RWPE2 (cell line): ENCODE measurements at regions not wholly inside any gene's neighbourhood (a gene's known extent, or its start where the extent isn't known, plus 50 kb on each side); places are given as distances from the start of the nearest gene placed in this dataset.

Experiments used
- ATAC-seq: fragments of 200-7000 bp; cut with Tn5 transposase; 3 replicates; pipeline ENCODE4 v1.9.1; 2021; ENCODE audit warnings: low read depth
- DNase-seq: peaks from one replicate; pipeline ENCODE4 v3.0.0-alpha.2; 2020; ENCODE audit warnings: low spot score
- H3K27ac ChIP-seq: fragments of 450-650 bp; 2 replicates; pipeline ENCODE4 v1.5.1; 2017; ENCODE audit warnings: mild to moderate bottlenecking; ENCODE audit not compliant: poor library complexity, severe bottlenecking
- H3K27me3 ChIP-seq: fragments of 250-450 bp; sonication (Bioruptor Pico); 2 replicates; pipeline ENCODE4 v1.5.1; 2021; ENCODE audit warnings: mild to moderate bottlenecking, moderate library complexity; ENCODE audit not compliant: insufficient read depth, poor library complexity, severe bottlenecking
- H3K36me3 ChIP-seq: fragments of 250-450 bp; sonication (Bioruptor Pico); 2 replicates; pipeline ENCODE4 v1.5.1; 2020; ENCODE audit warnings: low read depth, mild to moderate bottlenecking, moderate library complexity
- H3K4me1 ChIP-seq: fragments of 250-450 bp; sonication (Bioruptor Pico); 2 replicates; pipeline ENCODE4 v1.5.1; 2021; ENCODE audit warnings: mild to moderate bottlenecking, moderate library complexity; ENCODE audit not compliant: insufficient read depth, poor library complexity, severe bottlenecking
- H3K4me3 ChIP-seq: fragments of 250-450 bp; sonication (Bioruptor Pico); 2 replicates; pipeline ENCODE4 v1.5.1; 2021; ENCODE audit warnings: mild to moderate bottlenecking, moderate library complexity; ENCODE audit not compliant: severe bottlenecking
- H3K9me3 ChIP-seq: fragments of 250-450 bp; sonication (Bioruptor Pico); 2 replicates; pipeline ENCODE4 v1.5.1; 2021; ENCODE audit warnings: mild to moderate bottlenecking, moderate library complexity; ENCODE audit not compliant: severe bottlenecking
- CTCF ChIP-seq: fragments of 450-650 bp; IDR thresholded peaks from one replicate; pipeline ENCODE4 v1.5.1; 2017; ENCODE audit warnings: mild to moderate bottlenecking, moderate library complexity; ENCODE audit not compliant: poor library complexity, severe bottlenecking

GRCh38 chr4:59238212-59238611 is 1961.9 kb upstream of the ADGRL3 start:
- Histone ChIP-seq H3K9me3 (no peaks in the 10 kb centered on the region), H3K27ac (no peak overlapping the region), H3K27me3 (no peaks in the 10 kb centered on the region), H3K4me3 (no peak overlapping the region), H3K36me3 (no peaks in the 10 kb centered on the region), H3K4me1 (no peaks in the 10 kb centered on the region)
- no peak for TF ChIP-seq CTCF
- DNase-seq (no peak), ATAC-seq (no peak)

GRCh38 chr4:59240011-59240410 is 1960.1 kb upstream of the ADGRL3 start:
- Histone ChIP-seq H3K27ac (no peak overlapping the region), H3K9me3 (no peaks in the 10 kb centered on the region), H3K4me3 (no peak overlapping the region), H3K36me3 (no peaks in the 10 kb centered on the region), H3K4me1 (no peaks in the 10 kb centered on the region), H3K27me3 (no peaks in the 10 kb centered on the region)
- no peak for DNase-seq
- no peak for TF ChIP-seq CTCF
- ATAC-seq = no peak

- DNase-seq (no peak), ATAC-seq (no peak)
- no peak overlapping the region for H3K4me3 ChIP-seq
- no peaks in the 10 kb centered on the region for H3K4me1 ChIP-seq
- no peak for TF ChIP-seq CTCF
- H3K36me3 ChIP-seq = no peaks in the 10 kb centered on the region
- no peaks in the 10 kb centered on the region for H3K27me3 ChIP-seq
- H3K9me3 ChIP-seq = no peaks in the 10 kb centered on the region
- no peak overlapping the region for H3K27ac ChIP-seq
These were observed 1957.1 kb upstream of the ADGRL3 start for GRCh38 chr4:59243038-59243437.

- DNase-seq (no peak), ATAC-seq (no peak)
- Histone ChIP-seq H3K27ac (no peak overlapping the region), H3K36me3 (no peaks in the 10 kb centered on the region), H3K27me3 (peaks cover 3% of the 10 kb centered on the region), H3K4me1 (no peaks in the 10 kb centered on the region), H3K4me3 (no peak overlapping the region), H3K9me3 (no peaks in the 10 kb centered on the region)
- TF ChIP-seq CTCF = peak; percentile 68
These were observed 1953.1 kb upstream of the ADGRL3 start for GRCh38 chr4:59247032-59247431.

GRCh38 chr4:59248313-59248712 is 1951.8 kb upstream of the ADGRL3 start:
- Histone ChIP-seq H3K4me1 (no peaks in the 10 kb centered on the region), H3K36me3 (no peaks in the 10 kb centered on the region), H3K9me3 (no peaks in the 10 kb centered on the region), H3K4me3 (no peak overlapping the region), H3K27me3 (peaks cover 3% of the 10 kb centered on the region), H3K27ac (no peak overlapping the region)
- no peak for DNase-seq
- no peak for ATAC-seq
- no peak for TF ChIP-seq CTCF
